PC-3 (cell line): ENCODE measurements at regions not wholly inside any gene's neighbourhood (a gene's known extent, or its start where the extent isn't known, plus 50 kb on each side); places are given as distances from the start of the nearest gene placed in this dataset.

Experiments used
- ATAC-seq: fragments of 200-7000 bp; cut with Tn5 transposase; 2 replicates; pipeline ENCODE4 v1.9.1; 2020; ENCODE audit warnings: mild to moderate bottlenecking, moderate library complexity
- BruUV-seq: library from RNA; stranded (reverse); fragments of 400-500 nt; replicated peaks from 2 replicates; lab custom pipeline; 2021; lab: Mats Ljungman, UMichigan
- CTCF ChIA-PET: fragments of 300-600 bp; sonication (Branson Sonifier 250); formaldehyde crosslinking; loops from one replicate; lab custom pipeline; 2022; ENCODE audit warnings: antibody characterized with exemption; lab: Charles Lee
- POLR2A ChIA-PET: fragments of 300-600 bp; sonication (Branson Sonifier 250); formaldehyde crosslinking; loops from one replicate; lab custom pipeline; 2022; ENCODE audit warnings: antibody characterized with exemption; ENCODE audit not compliant: unreplicated experiment; lab: Charles Lee
- DNase-seq: peaks from one replicate; pipeline ENCODE4 v3.0.0-alpha.2; 2015
- H2AFZ ChIP-seq: fragments of 300-600 bp; sonication (generic); 2 replicates; pipeline ENCODE4 v1.6.0; 2016; ENCODE audit warnings: antibody characterized with exemption, low read length
- H3F3A ChIP-seq: fragments of 300-600 bp; sonication (generic); one replicate; pipeline ENCODE4 v1.6.0; 2017; ENCODE audit warnings: antibody characterized with exemption, low read length, control low read depth, mild to moderate bottlenecking; ENCODE audit not compliant: unreplicated experiment
- H3K27ac ChIP-seq: fragments of 300-600 bp; sonication (generic); 2 replicates; pipeline ENCODE4 v1.5.1; 2016; ENCODE audit warnings: mild to moderate bottlenecking, low read length
- H3K27me3 ChIP-seq: fragments of 300-600 bp; sonication (generic); 2 replicates; pipeline ENCODE4 v1.6.1; 2016; ENCODE audit warnings: low read length, mixed read lengths
- H3K36me3 ChIP-seq: fragments of 300-600 bp; sonication (generic); 2 replicates; pipeline ENCODE4 v1.6.1; 2016; ENCODE audit warnings: low read depth, mixed run types, low read length, mixed read lengths
- H3K4me1 ChIP-seq: fragments of 300-600 bp; sonication (generic); 2 replicates; pipeline ENCODE4 v1.5.1; 2016; ENCODE audit warnings: low read length; ENCODE audit not compliant: insufficient read depth
- H3K4me2 ChIP-seq: fragments of 300-600 bp; sonication (generic); 2 replicates; pipeline ENCODE4 v1.6.0; 2016; ENCODE audit warnings: low read length
- H3K4me3 ChIP-seq: fragments of 300-600 bp; sonication (generic); 2 replicates; pipeline ENCODE4 v1.5.1; 2016; ENCODE audit warnings: mild to moderate bottlenecking, low read length, mixed read lengths
- H3K79me2 ChIP-seq: fragments of 300-600 bp; sonication (generic); 2 replicates; pipeline ENCODE4 v1.6.1; 2017; ENCODE audit warnings: low read length, mixed read lengths
- H3K9ac ChIP-seq: fragments of 300-600 bp; sonication (generic); 2 replicates; pipeline ENCODE4 v1.6.0; 2016; ENCODE audit warnings: mild to moderate bottlenecking, low read length
- H3K9me2 ChIP-seq: fragments of 300-600 bp; sonication (generic); replicated peaks from 2 replicates; pipeline ENCODE4 v1.6.1; 2016; ENCODE audit warnings: mixed run types, low read length, mixed read lengths
- H3K9me3 ChIP-seq: fragments of 300-600 bp; sonication (generic); 2 replicates; pipeline ENCODE4 v1.6.1; 2016; ENCODE audit warnings: low read length, mixed read lengths
- H4K20me1 ChIP-seq: fragments of 300-600 bp; sonication (generic); 2 replicates; pipeline ENCODE4 v1.6.1; 2016; ENCODE audit warnings: low read length, mixed read lengths
- EZH2 ChIP-seq: fragments of 300-600 bp; sonication (generic); IDR thresholded peaks from one replicate; pipeline ENCODE4 v1.6.1; 2017; ENCODE audit warnings: antibody characterized with exemption, mild to moderate bottlenecking, low read length; ENCODE audit not compliant: unreplicated experiment
- EZH2phosphoT487 ChIP-seq: fragments of 300-600 bp; sonication (generic); IDR thresholded peaks from 2 replicates; pipeline ENCODE4 v1.6.1; 2018; ENCODE audit warnings: mild to moderate bottlenecking, antibody characterized with exemption, low read length, borderline replicate concordance
- intact Hi-C: fragments of 100-400 bp; cut with micrococcal nuclease; formaldehyde crosslinking; loops from 2 replicates; pipeline ENCODE4 v1.9.0; 2023
- TF ChIP-seq, protein P1 (sequence below): fragments of 300-600 bp; sonication (generic); conservative IDR thresholded peaks from 2 replicates; pipeline ENCODE4 v1.5.1; 2017; ENCODE audit warnings: antibody characterized with exemption, low read depth, mild to moderate bottlenecking, low read length

GRCh38 chr5:118705959-118706667 is 282.2 kb downstream of the DTWD2 start:
- Histone ChIP-seq H3K27me3 (no peaks in the 10 kb centered on the region), H3K9ac (no peak overlapping the region), H2AFZ (no peak overlapping the region), H4K20me1 (no peaks in the 10 kb centered on the region), H3K9me2 (no peaks in the 10 kb centered on the region), H3K4me1 (no peaks in the 10 kb centered on the region), H3K36me3 (no peaks in the 10 kb centered on the region), H3K79me2 (no peaks in the 10 kb centered on the region), H3K4me3 (no peak overlapping the region), H3F3A (no peaks in the 10 kb centered on the region), H3K4me2 (no peak overlapping the region), H3K27ac (no peak overlapping the region), H3K9me3 (no peaks in the 10 kb centered on the region)
- TF ChIP-seq EZH2 (no peak), EZH2phosphoT487 (no peak)
- TF ChIP-seq, protein P1, sequence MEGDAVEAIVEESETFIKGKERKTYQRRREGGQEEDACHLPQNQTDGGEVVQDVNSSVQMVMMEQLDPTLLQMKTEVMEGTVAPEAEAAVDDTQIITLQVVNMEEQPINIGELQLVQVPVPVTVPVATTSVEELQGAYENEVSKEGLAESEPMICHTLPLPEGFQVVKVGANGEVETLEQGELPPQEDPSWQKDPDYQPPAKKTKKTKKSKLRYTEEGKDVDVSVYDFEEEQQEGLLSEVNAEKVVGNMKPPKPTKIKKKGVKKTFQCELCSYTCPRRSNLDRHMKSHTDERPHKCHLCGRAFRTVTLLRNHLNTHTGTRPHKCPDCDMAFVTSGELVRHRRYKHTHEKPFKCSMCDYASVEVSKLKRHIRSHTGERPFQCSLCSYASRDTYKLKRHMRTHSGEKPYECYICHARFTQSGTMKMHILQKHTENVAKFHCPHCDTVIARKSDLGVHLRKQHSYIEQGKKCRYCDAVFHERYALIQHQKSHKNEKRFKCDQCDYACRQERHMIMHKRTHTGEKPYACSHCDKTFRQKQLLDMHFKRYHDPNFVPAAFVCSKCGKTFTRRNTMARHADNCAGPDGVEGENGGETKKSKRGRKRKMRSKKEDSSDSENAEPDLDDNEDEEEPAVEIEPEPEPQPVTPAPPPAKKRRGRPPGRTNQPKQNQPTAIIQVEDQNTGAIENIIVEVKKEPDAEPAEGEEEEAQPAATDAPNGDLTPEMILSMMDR: no peak
- DNase-seq (no peak), ATAC-seq (no peak)
- BruUV-seq: no TSS peak
- intact Hi-C loops: no loop called here
- CTCF ChIA-PET: no interaction called here
- POLR2A ChIA-PET: no interaction called here

- Histone ChIP-seq H3K27me3 (no peaks in the 10 kb centered on the region), H4K20me1 (no peaks in the 10 kb centered on the region), H3K9ac (no peak overlapping the region), H3K4me2 (no peak overlapping the region), H3K9me3 (no peaks in the 10 kb centered on the region), H3K79me2 (no peaks in the 10 kb centered on the region), H3K36me3 (no peaks in the 10 kb centered on the region), H3K9me2 (no peaks in the 10 kb centered on the region), H3F3A (no peaks in the 10 kb centered on the region), H2AFZ (no peak overlapping the region), H3K4me1 (no peaks in the 10 kb centered on the region), H3K27ac (no peak overlapping the region), H3K4me3 (no peak overlapping the region)
- BruUV-seq: no TSS peak
- intact Hi-C loops: no loop called here
- ChIA-PET CTCF (no interaction called here), POLR2A (no interaction called here)
- TF ChIP-seq EZH2phosphoT487: no peak
- no peak for TF ChIP-seq EZH2
- TF ChIP-seq, protein P1: no peak
- ATAC-seq: no peak
- DNase-seq: no peak
These were observed 285.1 kb downstream of the DTWD2 start for GRCh38 chr5:118703241-118703640.

DNA sequence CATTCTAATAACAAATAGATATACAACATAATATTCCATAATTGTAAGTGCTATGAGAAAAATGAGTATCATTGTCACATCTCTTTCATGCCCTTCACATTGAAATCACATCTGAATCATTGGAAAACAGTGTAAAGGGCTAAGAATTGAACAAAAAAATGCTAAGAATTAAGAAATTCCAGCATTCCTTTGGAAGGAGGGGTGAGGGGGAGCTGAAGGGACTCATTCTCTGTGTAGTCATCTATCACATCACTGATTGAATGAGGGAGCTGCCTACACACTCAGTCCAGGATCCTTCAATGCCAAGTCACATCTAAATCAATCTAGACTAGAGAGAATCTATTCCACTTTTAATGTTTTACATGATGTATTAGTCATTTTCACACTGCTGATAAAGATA is 286.6 kb downstream of the DTWD2 start:
- intact Hi-C loops: no loop called here
- TF ChIP-seq, protein P1: no peak
- TF ChIP-seq EZH2: no peak
- TF ChIP-seq EZH2phosphoT487: no peak

More for the DNA sequence above, 286.6 kb downstream of the DTWD2 start:
- H3K27ac ChIP-seq: no peak overlapping the region
- H3K36me3 ChIP-seq: no peaks in the 10 kb centered on the region
- no peak overlapping the region for H3K4me2 ChIP-seq
- no peaks in the 10 kb centered on the region for H3K27me3 ChIP-seq
- ATAC-seq (no peak), DNase-seq (no peak)
- no peaks in the 10 kb centered on the region for H3K4me1 ChIP-seq
- H3K9me2 ChIP-seq: no peaks in the 10 kb centered on the region
- H3F3A ChIP-seq: no peaks in the 10 kb centered on the region
- H3K9ac ChIP-seq: no peak overlapping the region
- POLR2A ChIA-PET: no interaction called here
- H3K9me3 ChIP-seq: no peaks in the 10 kb centered on the region
- CTCF ChIA-PET: no interaction called here
- BruUV-seq: no TSS peak
- no peak overlapping the region for H3K4me3 ChIP-seq
- H4K20me1 ChIP-seq: no peaks in the 10 kb centered on the region
- H3K79me2 ChIP-seq: no peaks in the 10 kb centered on the region
- H2AFZ ChIP-seq: no peak overlapping the region
